Stimulated activated CD4-positive, alpha-beta T cell treated with anti-CD3 and anti-CD28 coated beads, Interleukin-2, amount 100 ng/mL, for 24 hours (primary cell): ENCODE measurements at regions not wholly inside any gene's neighbourhood (a gene's known extent, or its start where the extent isn't known, plus 50 kb on each side); places are given as distances from the start of the nearest gene placed in this dataset.
"Not testable (repeated sequence)": the region's sequence is repeated elsewhere in the genome, so short reads cannot be mapped to it uniquely, and the experiment has no call there.

Source experiments
- DNase-seq, 2 donors: peaks; one replicate each; pipeline ENCODE4 v3.0.0-alpha.2; 2020

GRCh38 chr21:22314963-22315362, 1316.8 kb downstream of the NCAM2 start:
- DNase-seq = no peak

- DNase-seq = no peak
Observed at GRCh38 chr21:22319435-22319834, 1321.2 kb downstream of the NCAM2 start.

GRCh38 chr21:22342889-22343288, 1344.7 kb downstream of the NCAM2 start:
- no peak for DNase-seq

GRCh38 chr21:22343303-22343702, 1345.1 kb downstream of the NCAM2 start:
- DNase-seq = no peak

- DNase-seq = no peak
Observed at GRCh38 chr21:22343721-22344120, 1345.5 kb downstream of the NCAM2 start.

GRCh38 chr21:22345624-22346023, 1347.4 kb downstream of the NCAM2 start:
- no peak for DNase-seq

- DNase-seq = no peak
Observed at GRCh38 chr21:22346576-22346975, 1348.4 kb downstream of the NCAM2 start.

- DNase-seq = no peak
Observed at GRCh38 chr21:22351076-22351475, 1352.9 kb downstream of the NCAM2 start.

GRCh38 chr21:22352088-22352487, 1353.9 kb downstream of the NCAM2 start:
- DNase-seq = no peak

- DNase-seq = no peak
Observed at GRCh38 chr21:22355949-22356348, 1357.7 kb downstream of the NCAM2 start.

- DNase-seq = no peak
Observed at GRCh38 chr21:22356663-22357062, 1358.5 kb downstream of the NCAM2 start.

GRCh38 chr21:22359599-22359998, 1361.4 kb downstream of the NCAM2 start:
- not testable (repeated sequence) for DNase-seq

- no peak for DNase-seq
Observed at GRCh38 chr21:22363504-22363903, 1365.3 kb downstream of the NCAM2 start.

- DNase-seq = no peak
Observed at GRCh38 chr21:22364163-22364562, 1366.0 kb downstream of the NCAM2 start.

- no peak for DNase-seq
Observed at GRCh38 chr21:22374218-22374969, 1376.2 kb downstream of the NCAM2 start.

- not testable (repeated sequence) for DNase-seq
Observed at GRCh38 chr21:22377795-22378194, 1379.6 kb downstream of the NCAM2 start.

- no peak for DNase-seq
Observed at GRCh38 chr21:22393324-22393723, 1395.1 kb downstream of the NCAM2 start.

GRCh38 chr21:22395965-22396364, 1397.8 kb downstream of the NCAM2 start:
- DNase-seq = no peak

GRCh38 chr21:22399681-22400514, 1401.7 kb downstream of the NCAM2 start:
- DNase-seq = no peak

GRCh38 chr21:22409571-22409970, 1411.4 kb downstream of the NCAM2 start:
- no peak for DNase-seq

- no peak for DNase-seq
Observed at GRCh38 chr21:22416555-22416954, 1418.3 kb downstream of the NCAM2 start.

GRCh38 chr21:22421416-22422180, 1423.4 kb downstream of the NCAM2 start:
- DNase-seq = no peak

GRCh38 chr21:22438428-22439086, 1440.3 kb downstream of the NCAM2 start:
- DNase-seq = no peak
